ENCODE measurements at regions not wholly inside any gene's neighbourhood (a gene's known extent, or its start where the extent isn't known, plus 50 kb on each side); places are given as distances from the start of the nearest gene placed in this dataset.

GRCh38 chr5:176181271-176181855 is 56.9 kb upstream of the SIMC1 start:
- FAIRE-seq (no peak), ATAC-seq (no peak), DNase-seq (ENCODE audit: low spot score) (no peak)
- Histone ChIP-seq H4K20me1 (ENCODE audit: insufficient read depth, low read length) (no peaks in the 10 kb centered on the region), H3K9me3 (ENCODE audit: low read length) (peaks cover 10% of the 10 kb centered on the region), H3K79me2 (ENCODE audit: insufficient read depth, low read length) (no peaks in the 10 kb centered on the region), H3K27ac (ENCODE audit: extremely low read length, insufficient read depth, low read length) (no peak overlapping the region), H3K27me3 (ENCODE audit: control insufficient read depth in 1 of 2, insufficient read depth in 2 of 2, low read length in 2 of 2) (peaks cover 0 to 2% of the 10 kb centered on the region in 2 experiments; a peak in 3 of 5 replicates), H2AFZ (ENCODE audit: low read length) (no peak overlapping the region), H3K4me1 (ENCODE audit: insufficient read depth, low read length) (peaks cover 12% of the 10 kb centered on the region), H3K4me3 (replicated peaks in 1 of 3; ENCODE audit: insufficient read depth in 1 of 3, low read depth in 2 of 3, low read length in 3 of 3) (no peak overlapping the region), H3K9ac (ENCODE audit: insufficient read depth, low read depth, low read length) (no peak overlapping the region), H3K4me2 (ENCODE audit: low read depth, low read length) (no peak overlapping the region), H3K36me3 (replicated peaks in 1 of 2; ENCODE audit: control insufficient read depth in 1 of 2, insufficient read depth in 2 of 2, low read length in 2 of 2) (no peaks in the 10 kb centered on the region)
- ChIA-PET CTCF (ENCODE audit: low intra/inter-chr PET ratio, low total read pairs) (no interaction called here), POLR2A (no interaction called here)
- TF ChIP-seq ZNF17 (CRISPR knock-in tag; IDR thresholded peaks at IDR 0.05) (no peak), HMGXB3 (CRISPR knock-in tag; IDR thresholded peaks at IDR 0.05; ENCODE audit: borderline replicate concordance) (no peak), CENPX (CRISPR knock-in tag; IDR thresholded peaks at IDR 0.05) (no peak), CREM (IDR thresholded peaks at IDR 0.05) (no peak), CREM (CRISPR knock-in tag; IDR thresholded peaks at IDR 0.05) (no peak), MATR3 (CRISPR knock-in tag; IDR thresholded peaks at IDR 0.05) (no peak), ZNF607 (CRISPR knock-in tag; IDR thresholded peaks at IDR 0.05; ENCODE audit: borderline replicate concordance) (no peak), ZNF646 (CRISPR knock-in tag; IDR thresholded peaks at IDR 0.05) (no peak), TBP (CRISPR knock-in tag; IDR thresholded peaks at IDR 0.05) (no peak), NKX3-1 (CRISPR knock-in tag; IDR thresholded peaks at IDR 0.05) (no peak), ZSCAN22 (CRISPR knock-in tag; IDR thresholded peaks at IDR 0.05) (no peak)
- WGBS (ENCODE audit: low lambda C conversion rate) = 48% methylated on average over 7 of the region's 7 CpGs
- intact Hi-C loops (cut with micrococcal nuclease; ENCODE audit: unreplicated experiment) (no loop called here), in situ Hi-C loops (cut with HindIII; ENCODE audit: extremely low pct_ligation_motif_present, low pct_unique_long_range_greater_than_20kb) (no loop called here)
- BruUV-seq (replicated peaks) = no TSS peak

Data from HepG2 (cell line).